ENCODE measurements at regions not wholly inside any gene's neighbourhood (a gene's known extent, or its start where the extent isn't known, plus 50 kb on each side); places are given as distances from the start of the nearest gene placed in this dataset.

DNA sequence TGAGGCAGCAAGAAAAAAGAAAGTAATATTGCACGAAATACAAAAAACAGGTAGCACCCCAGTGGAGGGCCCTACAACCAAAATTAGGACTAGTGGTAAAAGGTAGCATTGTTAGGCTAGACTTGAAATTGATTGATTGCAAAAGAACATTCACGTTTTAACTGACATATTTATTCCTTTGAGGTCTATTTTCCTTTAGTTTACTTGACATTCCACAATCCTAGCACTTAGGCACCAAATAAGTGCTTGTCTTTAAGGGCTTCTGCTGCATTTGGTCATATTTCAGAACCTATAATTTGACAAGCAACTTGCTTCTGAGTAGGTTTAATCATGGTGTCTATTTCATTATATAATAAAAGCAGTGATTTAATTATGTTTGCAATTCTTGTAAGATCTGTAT, 642.7 kb upstream of the AGTR1 start:
- TF ChIP-seq, protein P1, sequence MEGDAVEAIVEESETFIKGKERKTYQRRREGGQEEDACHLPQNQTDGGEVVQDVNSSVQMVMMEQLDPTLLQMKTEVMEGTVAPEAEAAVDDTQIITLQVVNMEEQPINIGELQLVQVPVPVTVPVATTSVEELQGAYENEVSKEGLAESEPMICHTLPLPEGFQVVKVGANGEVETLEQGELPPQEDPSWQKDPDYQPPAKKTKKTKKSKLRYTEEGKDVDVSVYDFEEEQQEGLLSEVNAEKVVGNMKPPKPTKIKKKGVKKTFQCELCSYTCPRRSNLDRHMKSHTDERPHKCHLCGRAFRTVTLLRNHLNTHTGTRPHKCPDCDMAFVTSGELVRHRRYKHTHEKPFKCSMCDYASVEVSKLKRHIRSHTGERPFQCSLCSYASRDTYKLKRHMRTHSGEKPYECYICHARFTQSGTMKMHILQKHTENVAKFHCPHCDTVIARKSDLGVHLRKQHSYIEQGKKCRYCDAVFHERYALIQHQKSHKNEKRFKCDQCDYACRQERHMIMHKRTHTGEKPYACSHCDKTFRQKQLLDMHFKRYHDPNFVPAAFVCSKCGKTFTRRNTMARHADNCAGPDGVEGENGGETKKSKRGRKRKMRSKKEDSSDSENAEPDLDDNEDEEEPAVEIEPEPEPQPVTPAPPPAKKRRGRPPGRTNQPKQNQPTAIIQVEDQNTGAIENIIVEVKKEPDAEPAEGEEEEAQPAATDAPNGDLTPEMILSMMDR (IDR thresholded peaks at IDR 0.05) = no peak
- no peak for TF ChIP-seq POLR2A (IDR thresholded peaks at IDR 0.05)
